ENCODE measurements at regions not wholly inside any gene's neighbourhood (a gene's known extent, or its start where the extent isn't known, plus 50 kb on each side); places are given as distances from the start of the nearest gene placed in this dataset.

GRCh38 chr2:423479-423878, 135.6 kb upstream of the ALKAL2 start:
- TF ChIP-seq POLR2AphosphoS5 (IDR thresholded peaks at IDR 0.05; ENCODE audit: insufficient read depth in 1 of 2, low read depth in 1 of 2) (no peak), POLR2A (IDR thresholded peaks at IDR 0.05) (no peak)

Measured in vagina (tissue), 2 donors.